ENCODE measurements at regions not wholly inside any gene's neighbourhood (a gene's known extent, or its start where the extent isn't known, plus 50 kb on each side); places are given as distances from the start of the nearest gene placed in this dataset.

GRCh38 chr6:11317885-11318771 is 85.7 kb upstream of the NEDD9 start:
- ATAC-seq, result peak; percentile 83
- WGBS (ENCODE audit: insufficient coverage, insufficient replicate concordance, low lambda C conversion rate, missing lambda C conversion rate), result 46% methylated on average over 11 of the region's 11 CpGs
- Histone ChIP-seq H3K36me3 (ENCODE audit: control insufficient read depth in 2 of 2, insufficient read depth in 2 of 2, low read length in 1 of 2) (peaks cover 0 to 10% of the 10 kb centered on the region in 2 experiments; a peak in 1 of 4 replicates), H3K4me3 (no peak overlapping the region), H3K4me2 (ENCODE audit: control insufficient read depth, insufficient read depth) (no peak overlapping the region; the same call in 1 of the 2 replicates), H2AFZ (ENCODE audit: control insufficient read depth, low read depth, low read length) (no peak overlapping the region; the same call in 1 of the 2 replicates), H3K27me3 (replicated peaks in 1 of 2; ENCODE audit: control insufficient read depth in 2 of 2, insufficient read depth in 2 of 2, low read length in 1 of 2) (no peaks in the 10 kb centered on the region), H3K4me1 (ENCODE audit: control insufficient read depth, insufficient read depth, low read length) (peaks cover 17% of the 10 kb centered on the region), H3K79me2 (ENCODE audit: control insufficient read depth, insufficient read depth, low read length) (peaks cover 5% of the 10 kb centered on the region), H3K9ac (ENCODE audit: control insufficient read depth, insufficient read depth, low read length) (no peak overlapping the region), H4K20me1 (ENCODE audit: control insufficient read depth, insufficient read depth) (no peaks in the 10 kb centered on the region), H3K9me3 (replicated peaks; ENCODE audit: control insufficient read depth, insufficient read depth, low read length) (no peaks in the 10 kb centered on the region), H3K27ac (ENCODE audit: control insufficient read depth, insufficient read depth) (peak overlapping the region; percentile 16; the same call in 1 of the 2 replicates)
- CTCF ChIA-PET, result interaction anchor here (1.0 to 1.6 kb wide), 4 partner anchors 49 to 178 kb away, joined by 3 to 7 read pairs (median 4); no protein-coding TSS in a partner anchor
- no peak for FAIRE-seq
- DNase-seq (ENCODE audit: low read depth, low spot score), result no peak
- in situ Hi-C loops (cut with MboI) (no loop called here), intact Hi-C loops (cut with micrococcal nuclease; ENCODE audit: unreplicated experiment) (no loop called here)
- POLR2A ChIA-PET, result interaction anchor here (0.6 to 2.0 kb wide), 7 partner anchors 12 to 1918 kb away, joined by 3 to 12 read pairs (median 4); partner anchors contain the start of gene NEDD9
- RAD21 ChIA-PET (ENCODE audit: unreplicated experiment), result interaction anchor here (1.0 to 2.6 kb wide), 20 partner anchors 13 to 198 kb away, joined by 3 to 14 read pairs (median 4); partner anchors contain the start of gene NEDD9
- SMC1A ChIA-PET (ENCODE audit: uncharacterized antibody, unreplicated experiment), result interaction anchor here (0.7 to 1.9 kb wide), 23 partner anchors 9 to 177 kb away, joined by 3 to 11 read pairs (median 4); no protein-coding TSS in a partner anchor
- no TSS peak for BruUV-seq (replicated peaks)
- peak; percentile 9 to 69; a peak in 1 of 4 replicates for TF ChIP-seq EP300 (IDR thresholded peaks at IDR 0.05; ENCODE audit: borderline replicate concordance in 1 of 2, control insufficient read depth in 1 of 2, low read depth in 2 of 2, low read length in 2 of 2)
- no peak for TF ChIP-seq PKNOX1 (IDR thresholded peaks at IDR 0.05)
- TF ChIP-seq FOXM1 (IDR thresholded peaks at IDR 0.05; ENCODE audit: low read depth, low read length), result peak; percentile 59; the same call in 1 of the 2 replicates
- TF ChIP-seq RUNX3 (IDR thresholded peaks at IDR 0.05; ENCODE audit: low read length), result peak; percentile 12; the same call in 1 of the 2 replicates
- TF ChIP-seq BCL3 (IDR thresholded peaks at IDR 0.05; ENCODE audit: borderline replicate concordance, insufficient read depth, low read depth, low read length, poor library complexity, severe bottlenecking), result peak; percentile 80
- TF ChIP-seq RAD21 (IDR thresholded peaks at IDR 0.05; ENCODE audit: insufficient read depth, low read depth, low read length), result 0 out of 2 replicates have a peak, but pooled peaks have one; percentile 10
- TF ChIP-seq SMAD5 (IDR thresholded peaks at IDR 0.05; ENCODE audit: low read depth), result no peak
- no peak for TF ChIP-seq ZNF592 (IDR thresholded peaks at IDR 0.05)
- TF ChIP-seq CREM (IDR thresholded peaks at IDR 0.05; ENCODE audit: low read depth), result peak; percentile 94
- TF ChIP-seq KAT2A (conservative IDR thresholded peaks at IDR 0.05; ENCODE audit: control insufficient read depth, low read depth, low read length), result no peak
- peak; percentile 95 for TF ChIP-seq CREB1 (IDR thresholded peaks at IDR 0.05; ENCODE audit: low read depth)
- peak; percentile 40; the same call in 1 of the 2 replicates for TF ChIP-seq MLLT1 (IDR thresholded peaks at IDR 0.05)
- TF ChIP-seq ASH2L (IDR thresholded peaks at IDR 0.05; ENCODE audit: borderline replicate concordance, low read depth), result no peak

All from GM12878 (cell line).